ENCODE measurements at regions not wholly inside any gene's neighbourhood (a gene's known extent, or its start where the extent isn't known, plus 50 kb on each side); places are given as distances from the start of the nearest gene placed in this dataset.

DNA sequence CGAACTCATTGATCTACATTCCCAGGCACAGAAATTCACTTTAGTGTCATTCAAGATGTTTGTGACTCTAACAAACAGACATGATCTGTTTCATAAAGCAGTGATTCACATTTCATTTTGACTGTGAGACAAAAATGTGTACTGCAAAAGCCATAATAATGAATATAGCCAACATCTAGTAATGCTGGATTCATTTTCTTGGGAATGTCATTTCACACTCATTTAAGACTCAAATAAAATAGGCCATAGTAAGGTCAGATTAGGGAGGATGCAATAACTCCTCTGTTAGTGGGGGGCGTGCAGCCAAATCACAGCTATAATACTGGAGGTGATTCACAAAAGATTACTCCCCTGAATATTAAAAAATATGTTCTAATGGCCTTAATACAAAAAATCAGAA lies 566.6 kb upstream of the ZWINT start:
- no peak for DNase-seq

DNA sequence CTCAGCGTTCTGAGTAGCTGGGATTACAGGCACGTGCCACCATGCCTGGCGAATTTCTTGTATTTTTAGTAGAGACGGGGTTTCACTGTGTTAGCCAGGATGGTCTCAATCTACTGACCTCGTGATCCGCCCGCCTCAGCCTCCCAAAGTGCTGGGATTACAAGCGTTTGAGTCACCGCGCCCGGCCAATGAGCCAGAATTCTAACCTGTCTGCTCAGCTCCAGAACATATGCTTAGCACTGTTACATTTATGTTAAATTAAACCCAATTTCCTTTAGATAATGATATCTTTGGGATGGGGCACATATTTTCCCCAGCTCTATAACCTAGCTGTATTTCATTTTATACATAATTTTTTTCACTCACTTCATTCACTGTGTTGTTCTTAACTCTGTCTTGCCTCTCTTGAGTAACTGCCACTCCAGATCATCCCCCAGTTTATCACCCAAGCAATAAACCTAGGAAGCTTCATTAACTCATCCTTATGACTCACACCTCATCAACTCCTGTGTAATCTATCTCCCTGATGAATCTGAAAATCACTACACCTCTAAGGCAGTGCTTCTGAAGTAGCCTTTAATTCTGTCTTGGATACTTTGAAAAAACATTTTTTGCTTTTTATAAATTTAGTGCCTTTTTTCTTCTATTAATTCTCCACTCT lies 559.7 kb upstream of the ZWINT start:
- no peak for DNase-seq

GRCh38 chr10:56912043-56912442 lies 551.0 kb upstream of the ZWINT start:
- DNase-seq = no peak

GRCh38 chr10:56905051-56905450 lies 544.0 kb upstream of the ZWINT start:
- DNase-seq = no peak

- DNase-seq = no peak
Measured at GRCh38 chr10:56902554-56902953, 541.5 kb upstream of the ZWINT start.

GRCh38 chr10:56895306-56895705 lies 534.2 kb upstream of the ZWINT start:
- no peak for DNase-seq

GRCh38 chr10:56881218-56881617 lies 520.2 kb upstream of the ZWINT start:
- DNase-seq = peak; percentile 50

- no peak for DNase-seq
Measured at GRCh38 chr10:56880606-56881005, 519.5 kb upstream of the ZWINT start.

GRCh38 chr10:56874950-56875349 lies 513.9 kb upstream of the ZWINT start:
- DNase-seq = no peak

- DNase-seq = no peak
Measured at GRCh38 chr10:56871160-56871668, 510.2 kb upstream of the ZWINT start.

- DNase-seq = no peak
Measured at GRCh38 chr10:56867236-56867635, 506.2 kb upstream of the ZWINT start.

- no peak for DNase-seq
Measured at GRCh38 chr10:56856569-56856968, 495.5 kb upstream of the ZWINT start.

GRCh38 chr10:56844978-56845529 lies 484.0 kb upstream of the ZWINT start:
- DNase-seq = no peak

DNA sequence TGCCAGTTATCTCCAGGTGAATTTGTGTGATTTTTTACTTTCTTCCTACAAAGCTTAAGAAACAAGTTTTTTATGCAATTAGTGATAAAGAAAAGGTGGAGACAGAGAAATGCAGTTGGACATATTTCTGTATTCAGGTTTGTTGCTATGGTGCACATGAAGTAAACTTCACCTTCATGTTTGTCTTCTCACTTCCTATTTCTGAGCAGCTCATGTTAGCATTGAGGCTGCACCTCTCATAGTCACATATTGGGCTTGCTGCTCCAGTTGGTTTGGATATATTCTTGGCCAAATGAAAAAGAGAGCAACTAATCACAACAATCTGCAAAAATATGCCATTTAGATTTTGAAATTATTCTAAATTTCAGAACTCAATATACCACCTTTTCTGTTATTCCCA lies 475.6 kb upstream of the ZWINT start:
- DNase-seq = no peak

GRCh38 chr10:56831681-56832080 lies 470.6 kb upstream of the ZWINT start:
- no peak for DNase-seq

GRCh38 chr10:56823849-56824248 lies 462.8 kb upstream of the ZWINT start:
- no peak for DNase-seq

- no peak for DNase-seq
Measured at GRCh38 chr10:56805022-56805421, 444.0 kb upstream of the ZWINT start.

- no peak for DNase-seq
Measured at GRCh38 chr10:56785292-56785691, 424.2 kb upstream of the ZWINT start.

- DNase-seq = no peak
Measured at GRCh38 chr10:56782503-56782902, 421.4 kb upstream of the ZWINT start.

- no peak for DNase-seq
Measured at GRCh38 chr10:56771343-56771742, 410.3 kb upstream of the ZWINT start.

- no peak for DNase-seq
Measured at GRCh38 chr10:56763090-56763489, 402.0 kb upstream of the ZWINT start.

DNA sequence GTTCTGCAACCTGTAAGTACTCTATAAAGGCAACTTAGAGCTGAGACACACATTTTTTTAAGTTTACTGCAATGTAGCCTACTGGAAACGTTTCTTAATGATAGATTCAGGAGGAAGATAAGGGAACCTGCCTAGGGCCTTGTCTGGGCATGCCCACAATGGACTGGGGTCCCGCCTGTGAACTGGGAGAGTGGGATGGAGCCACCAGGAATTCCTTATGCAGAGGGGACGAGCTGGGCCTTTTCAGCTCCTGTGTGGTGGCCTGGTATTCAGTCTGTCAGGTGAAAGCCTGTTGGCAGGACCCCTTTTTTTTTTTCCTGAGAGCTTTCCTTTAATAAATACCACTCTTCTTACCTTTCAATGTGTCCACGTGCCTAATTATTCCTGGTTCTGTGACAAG lies 384.4 kb upstream of the ZWINT start:
- DNase-seq = no peak

- no peak for DNase-seq
Measured at GRCh38 chr10:56728349-56728748, 367.3 kb upstream of the ZWINT start.

- DNase-seq = no peak
Measured at GRCh38 chr10:56722912-56723311, 361.9 kb upstream of the ZWINT start.

DNA sequence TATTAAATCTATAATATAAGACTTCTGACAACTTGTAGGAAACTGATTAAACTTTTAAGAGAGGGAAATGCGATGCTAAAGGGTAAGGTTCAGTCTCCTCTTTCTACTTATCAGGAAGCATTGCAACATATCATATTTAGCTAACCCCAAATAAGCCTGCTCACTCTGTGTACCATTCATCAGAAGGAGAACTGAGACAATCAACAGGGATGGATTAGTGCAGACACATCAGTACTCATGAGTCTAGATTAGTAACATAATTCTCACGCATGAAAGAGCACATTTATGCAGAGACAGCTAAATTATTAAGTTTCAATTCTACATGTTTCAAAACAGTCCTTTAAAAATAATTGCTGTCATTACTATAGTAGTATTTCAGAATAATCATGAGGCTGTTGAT lies 354.2 kb upstream of the ZWINT start:
- DNase-seq = no peak

Data from NCI-H524 treated with DMSO at 0.1 percent for 48 hours (cell line).